HG03064 (cell line): ENCODE measurements at regions not wholly inside any gene's neighbourhood (a gene's known extent, or its start where the extent isn't known, plus 50 kb on each side); places are given as distances from the start of the nearest gene placed in this dataset.
"Not testable (repeated sequence)": the region's sequence is repeated elsewhere in the genome, so short reads cannot be mapped to it uniquely, and the experiment has no call there.

ENCODE experiments used
- ATAC-seq: cut with Tn5 transposase; IDR thresholded peaks from one replicate; pipeline ENCODE4 v1.9.1; 2021; ENCODE audit warnings: low read depth; ENCODE audit not compliant: unreplicated experiment

GRCh38 chr5:135161221-135161620, 127.2 kb upstream of the PITX1 start:
- no peak for ATAC-seq

GRCh38 chr5:135160036-135160675, 126.1 kb upstream of the PITX1 start:
- no peak for ATAC-seq

GRCh38 chr5:135159626-135160025, 125.6 kb upstream of the PITX1 start:
- ATAC-seq, result no peak

- no peak for ATAC-seq
Observed at GRCh38 chr5:135158982-135159381, 125.0 kb upstream of the PITX1 start.

- no peak for ATAC-seq
Observed at GRCh38 chr5:135158314-135158697, 124.3 kb upstream of the PITX1 start.

- no peak for ATAC-seq
Observed at GRCh38 chr5:135157421-135158313, 123.6 kb upstream of the PITX1 start.

- no peak for ATAC-seq
Observed at GRCh38 chr5:135156715-135157404, 122.8 kb upstream of the PITX1 start.

GRCh38 chr5:135156337-135156714, 122.3 kb upstream of the PITX1 start:
- ATAC-seq, result no peak

GRCh38 chr5:135155616-135156214, 121.7 kb upstream of the PITX1 start:
- ATAC-seq, result no peak

GRCh38 chr5:135154961-135155360, 120.9 kb upstream of the PITX1 start:
- ATAC-seq, result no peak

GRCh38 chr5:135154197-135154596, 120.2 kb upstream of the PITX1 start:
- ATAC-seq, result no peak

GRCh38 chr5:135153661-135154060, 119.6 kb upstream of the PITX1 start:
- no peak for ATAC-seq

- no peak for ATAC-seq
Observed at GRCh38 chr5:135153259-135153658, 119.2 kb upstream of the PITX1 start.

GRCh38 chr5:135151660-135152059, 117.6 kb upstream of the PITX1 start:
- ATAC-seq, result not testable (repeated sequence)

- ATAC-seq, result no peak
Observed at GRCh38 chr5:135151256-135151655, 117.2 kb upstream of the PITX1 start.

GRCh38 chr5:135150767-135151166, 116.7 kb upstream of the PITX1 start:
- no peak for ATAC-seq

GRCh38 chr5:135149956-135150723, 116.1 kb upstream of the PITX1 start:
- no peak for ATAC-seq

- ATAC-seq, result no peak
Observed at GRCh38 chr5:135149229-135149955, 115.4 kb upstream of the PITX1 start.

GRCh38 chr5:135147294-135148090, 113.5 kb upstream of the PITX1 start:
- ATAC-seq, result no peak
